AG10803 (cell line): ENCODE measurements at regions not wholly inside any gene's neighbourhood (a gene's known extent, or its start where the extent isn't known, plus 50 kb on each side); places are given as distances from the start of the nearest gene placed in this dataset.
"Not testable (repeated sequence)": the region's sequence is repeated elsewhere in the genome, so short reads cannot be mapped to it uniquely, and the experiment has no call there.

Experiments used
- DNase-seq: peaks from one replicate; pipeline ENCODE4 v3.0.0; 2010; ENCODE audit warnings: low read depth
- H3K4me3 ChIP-seq: 2 replicates; pipeline ENCODE4 v1.5.1; 2011; ENCODE audit warnings: mild to moderate bottlenecking, low read length, control low read depth
- CTCF ChIP-seq: conservative IDR thresholded peaks from 2 replicates; pipeline ENCODE4 v1.5.1; 2011; ENCODE audit warnings: mild to moderate bottlenecking, low read length, control low read depth, inconsistent platforms

- no peak for TF ChIP-seq CTCF
- no peak overlapping the region for H3K4me3 ChIP-seq
- no peak for DNase-seq
Observed at GRCh38 chr14:97791072-97791471, 993.9 kb downstream of the VRK1 start.

GRCh38 chr14:97791906-97792305 lies 994.7 kb downstream of the VRK1 start:
- DNase-seq: no peak
- no peak overlapping the region for H3K4me3 ChIP-seq
- no peak for TF ChIP-seq CTCF

- no peak for TF ChIP-seq CTCF
- no peak for DNase-seq
- H3K4me3 ChIP-seq: no peak overlapping the region
Observed at GRCh38 chr14:97796511-97796910, 999.3 kb downstream of the VRK1 start.

- no peak overlapping the region for H3K4me3 ChIP-seq
- DNase-seq: no peak
- TF ChIP-seq CTCF: no peak
Observed at GRCh38 chr14:97798176-97798575, 1001.0 kb downstream of the VRK1 start.

- no peak overlapping the region for H3K4me3 ChIP-seq
- no peak for TF ChIP-seq CTCF
- DNase-seq: no peak
Observed at GRCh38 chr14:97802430-97803373, 1005.5 kb downstream of the VRK1 start.

- H3K4me3 ChIP-seq: no peak overlapping the region
- DNase-seq: no peak
- no peak for TF ChIP-seq CTCF
Observed at GRCh38 chr14:97804056-97804455, 1006.9 kb downstream of the VRK1 start.

GRCh38 chr14:97806891-97807290 lies 1009.7 kb downstream of the VRK1 start:
- no peak overlapping the region for H3K4me3 ChIP-seq
- no peak for TF ChIP-seq CTCF
- no peak for DNase-seq

GRCh38 chr14:97808541-97808940 lies 1011.4 kb downstream of the VRK1 start:
- not testable (repeated sequence) for H3K4me3 ChIP-seq, DNase-seq
